GM12891 (cell line): ENCODE measurements at regions not wholly inside any gene's neighbourhood (a gene's known extent, or its start where the extent isn't known, plus 50 kb on each side); places are given as distances from the start of the nearest gene placed in this dataset.
"Not testable (repeated sequence)": the region's sequence is repeated elsewhere in the genome, so short reads cannot be mapped to it uniquely, and the experiment has no call there.

ENCODE experiments used
- PAX5 ChIP-seq: IDR thresholded peaks from 2 replicates; pipeline ENCODE4 v1.6.1; 2011; ENCODE audit warnings: low read length, moderate library complexity, mild to moderate bottlenecking; ENCODE audit not compliant: insufficient read depth, severe bottlenecking
- POLR2A ChIP-seq: IDR thresholded peaks from 2 replicates; pipeline ENCODE4 v1.6.1; 2011; ENCODE audit warnings: low read depth, low read length, control low read depth
- POLR2AphosphoS5 ChIP-seq: IDR thresholded peaks from 2 replicates; pipeline ENCODE4 v1.6.1; 2011; ENCODE audit warnings: low read depth, low read length, control low read depth
- POU2F2 ChIP-seq: IDR thresholded peaks from 2 replicates; pipeline ENCODE4 v1.6.1; 2011; ENCODE audit warnings: low read depth, mild to moderate bottlenecking, control low read depth, low read length, moderate library complexity
- SPI1 ChIP-seq: IDR thresholded peaks from 2 replicates; pipeline ENCODE4 v1.6.1; 2011; ENCODE audit warnings: low read depth, low read length, control low read depth
- TAF1 ChIP-seq: IDR thresholded peaks from 2 replicates; pipeline ENCODE4 v1.6.1; 2011; ENCODE audit warnings: low read depth, low read length, control low read depth

- not testable (repeated sequence) for TF ChIP-seq POLR2AphosphoS5, TAF1, SPI1, POLR2A, PAX5, POU2F2
Measured at GRCh38 chr5:7305000-7305674, 90.8 kb upstream of the ADCY2 start.
